OCI-LY1 (cell line): ENCODE measurements at regions not wholly inside any gene's neighbourhood (a gene's known extent, or its start where the extent isn't known, plus 50 kb on each side); places are given as distances from the start of the nearest gene placed in this dataset.

ENCODE experiments used
- EZH2 ChIP-seq: fragments of 200-600 bp; sonication (generic), shearing (Covaris generic); IDR thresholded peaks from 2 replicates; pipeline ENCODE4 v1.8.0; 2017; ENCODE audit warnings: borderline replicate concordance, mixed run types, mild to moderate bottlenecking, antibody characterized with exemption, low read length, moderate library complexity, mixed read lengths
- TF ChIP-seq, protein P1 (sequence below): fragments of 200-600 bp; sonication (generic), shearing (Covaris generic); IDR thresholded peaks from 2 replicates; pipeline ENCODE4 v1.5.1; 2017; ENCODE audit warnings: mild to moderate bottlenecking, antibody characterized with exemption, low read length, moderate library complexity, mixed read lengths

DNA sequence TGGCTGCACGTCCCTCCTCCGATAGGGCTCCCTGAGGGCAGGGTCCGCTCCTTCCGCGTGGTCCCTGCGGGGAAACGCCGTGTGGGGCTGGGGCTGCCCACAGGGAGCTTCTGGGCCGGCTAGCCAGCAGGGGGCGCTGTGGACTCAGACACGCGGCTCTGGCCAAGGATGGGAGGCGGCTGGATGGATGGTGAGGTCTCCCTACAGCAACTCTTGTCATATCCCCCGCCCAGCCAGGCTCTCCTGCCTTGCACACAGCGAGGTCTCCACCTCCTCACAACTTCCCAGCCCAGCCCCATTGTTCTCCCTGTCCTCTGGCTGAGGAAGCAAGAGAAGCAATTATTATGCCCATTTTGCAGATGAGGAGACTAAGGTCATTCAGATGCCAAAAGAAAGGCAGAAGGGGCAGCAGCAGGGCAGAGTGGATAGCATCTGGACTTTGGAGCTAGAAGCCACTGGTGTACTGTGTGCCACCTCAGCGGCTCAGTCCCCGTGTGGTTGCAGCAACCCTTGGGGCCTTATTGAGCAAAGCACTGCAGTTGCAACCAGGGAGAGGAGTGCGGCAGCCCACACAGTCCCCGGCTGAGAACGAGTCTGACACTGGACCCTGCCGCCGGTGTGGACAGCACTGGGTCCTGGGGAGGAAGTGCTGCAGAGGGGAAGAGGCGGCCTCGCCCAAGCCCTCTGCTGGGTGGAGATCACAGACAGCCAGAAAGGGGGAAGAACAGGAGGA lies 99.0 kb downstream of the ZFP36L2 start:
- TF ChIP-seq EZH2, result no peak
- TF ChIP-seq, protein P1, sequence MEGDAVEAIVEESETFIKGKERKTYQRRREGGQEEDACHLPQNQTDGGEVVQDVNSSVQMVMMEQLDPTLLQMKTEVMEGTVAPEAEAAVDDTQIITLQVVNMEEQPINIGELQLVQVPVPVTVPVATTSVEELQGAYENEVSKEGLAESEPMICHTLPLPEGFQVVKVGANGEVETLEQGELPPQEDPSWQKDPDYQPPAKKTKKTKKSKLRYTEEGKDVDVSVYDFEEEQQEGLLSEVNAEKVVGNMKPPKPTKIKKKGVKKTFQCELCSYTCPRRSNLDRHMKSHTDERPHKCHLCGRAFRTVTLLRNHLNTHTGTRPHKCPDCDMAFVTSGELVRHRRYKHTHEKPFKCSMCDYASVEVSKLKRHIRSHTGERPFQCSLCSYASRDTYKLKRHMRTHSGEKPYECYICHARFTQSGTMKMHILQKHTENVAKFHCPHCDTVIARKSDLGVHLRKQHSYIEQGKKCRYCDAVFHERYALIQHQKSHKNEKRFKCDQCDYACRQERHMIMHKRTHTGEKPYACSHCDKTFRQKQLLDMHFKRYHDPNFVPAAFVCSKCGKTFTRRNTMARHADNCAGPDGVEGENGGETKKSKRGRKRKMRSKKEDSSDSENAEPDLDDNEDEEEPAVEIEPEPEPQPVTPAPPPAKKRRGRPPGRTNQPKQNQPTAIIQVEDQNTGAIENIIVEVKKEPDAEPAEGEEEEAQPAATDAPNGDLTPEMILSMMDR, result peak; percentile 95
